Middle frontal gyrus (tissue), 1 donor: ENCODE measurements at regions not wholly inside any gene's neighbourhood (a gene's known extent, or its start where the extent isn't known, plus 50 kb on each side); places are given as distances from the start of the nearest gene placed in this dataset.

Source experiments
- DNase-seq: peaks from one replicate; pipeline ENCODE4 v3.0.0-alpha.2; 2015; ENCODE audit warnings: low spot score; ENCODE audit errors: extremely low spot score

- no peak for DNase-seq
These were observed 431.9 kb upstream of the AGTR1 start for GRCh38 chr3:148265841-148266240.

DNA sequence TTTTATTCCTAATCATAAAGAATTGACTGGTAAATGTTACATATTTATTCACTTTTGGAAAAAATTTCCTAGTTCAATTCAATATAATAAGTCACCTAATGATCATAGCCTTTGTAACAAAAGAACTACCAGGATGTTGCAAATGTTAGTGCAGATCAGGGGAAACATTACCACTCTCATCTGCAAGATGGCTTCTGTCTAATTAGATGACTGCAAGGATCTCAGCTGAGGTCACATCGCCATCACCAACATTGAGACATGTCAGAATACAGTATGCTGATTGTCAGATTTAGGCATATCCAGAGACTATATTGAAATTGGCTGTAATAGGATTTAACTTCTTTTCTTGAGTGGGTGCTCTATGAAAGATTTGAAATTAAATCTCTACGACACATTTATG is 431.4 kb upstream of the AGTR1 start:
- no peak for DNase-seq

DNA sequence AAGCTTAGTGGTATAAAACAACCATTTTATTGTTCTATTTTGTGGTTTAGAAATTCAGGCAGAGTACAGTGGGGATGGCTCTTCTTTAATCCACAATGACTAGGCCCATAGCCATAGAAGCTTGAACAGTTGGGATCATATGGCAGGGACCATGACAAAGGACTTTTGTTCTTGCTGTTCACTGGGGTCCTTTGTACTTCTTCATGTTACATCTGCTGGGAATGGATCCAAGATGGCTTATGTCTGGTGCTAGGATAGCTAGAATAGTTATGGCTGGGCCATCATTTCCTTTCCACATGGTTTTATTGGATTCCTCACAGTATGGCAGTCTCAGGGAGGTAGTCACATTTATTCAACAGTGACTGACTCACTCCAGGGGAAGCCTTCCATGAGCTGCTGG is 427.9 kb upstream of the AGTR1 start:
- peak; percentile 43 for DNase-seq

GRCh38 chr3:148280623-148281242 is 417.0 kb upstream of the AGTR1 start:
- DNase-seq, result no peak

GRCh38 chr3:148289159-148289558 is 408.5 kb upstream of the AGTR1 start:
- no peak for DNase-seq

DNA sequence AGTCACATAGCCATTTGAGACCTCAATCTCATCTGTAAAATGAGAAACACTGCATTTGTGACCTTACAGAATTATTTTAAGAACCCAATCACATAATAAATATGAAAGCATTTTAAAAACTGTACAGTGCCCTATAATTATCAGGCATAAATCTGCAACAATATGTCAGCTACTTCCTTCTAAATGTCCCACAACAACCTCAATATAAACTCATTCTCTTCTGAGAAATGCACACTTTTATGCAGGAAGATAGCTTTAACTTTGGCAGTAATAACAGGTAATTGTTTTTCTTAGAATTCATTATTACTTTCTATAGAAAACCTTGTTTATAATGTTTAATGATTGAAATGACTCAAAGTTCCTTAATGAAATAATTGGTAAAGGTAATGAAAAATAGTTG is 400.7 kb upstream of the AGTR1 start:
- DNase-seq, result no peak

- no peak for DNase-seq
These were observed 390.3 kb upstream of the AGTR1 start for GRCh38 chr3:148307443-148307843.

- DNase-seq, result no peak
These were observed 388.2 kb upstream of the AGTR1 start for GRCh38 chr3:148309390-148310035.

GRCh38 chr3:148315756-148316155 is 381.9 kb upstream of the AGTR1 start:
- DNase-seq, result no peak

- no peak for DNase-seq
These were observed 379.5 kb upstream of the AGTR1 start for GRCh38 chr3:148318240-148318639.

DNA sequence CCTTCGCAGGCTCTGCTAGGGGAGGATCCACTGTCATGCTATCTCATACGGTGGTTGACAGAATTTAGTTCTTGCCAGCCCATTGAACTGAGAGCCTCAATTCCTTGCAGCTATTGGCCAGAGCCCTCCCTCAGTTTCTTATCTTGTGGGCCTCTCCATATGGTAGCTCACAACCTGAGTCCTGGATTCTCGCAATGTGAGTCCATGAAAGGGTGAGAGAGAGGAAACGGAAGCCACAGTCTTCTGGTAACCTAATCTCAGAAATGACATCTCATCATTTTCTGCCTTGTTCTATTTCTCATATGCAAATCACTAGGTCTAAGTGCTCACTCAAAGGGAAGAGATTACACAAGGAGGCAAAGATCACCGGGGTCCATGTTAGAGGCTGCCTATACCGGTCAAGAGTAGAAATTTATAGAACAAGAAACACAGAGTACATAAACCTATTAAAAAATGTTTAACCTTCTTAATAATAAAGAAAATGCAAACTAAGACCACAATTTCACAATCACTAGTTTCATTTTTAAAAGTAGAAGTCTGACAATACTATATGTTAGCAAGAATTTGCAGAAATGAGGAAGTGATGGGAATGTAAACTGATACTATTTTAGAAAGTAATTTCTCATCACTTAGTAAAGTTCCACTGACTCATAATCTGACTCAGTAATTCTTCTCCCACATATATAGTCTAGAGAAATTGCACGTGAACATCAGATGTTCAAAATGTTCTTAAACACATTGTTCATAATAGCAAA is 378.4 kb upstream of the AGTR1 start:
- no peak for DNase-seq

- DNase-seq, result no peak
These were observed 377.7 kb upstream of the AGTR1 start for GRCh38 chr3:148319960-148320359.

DNA sequence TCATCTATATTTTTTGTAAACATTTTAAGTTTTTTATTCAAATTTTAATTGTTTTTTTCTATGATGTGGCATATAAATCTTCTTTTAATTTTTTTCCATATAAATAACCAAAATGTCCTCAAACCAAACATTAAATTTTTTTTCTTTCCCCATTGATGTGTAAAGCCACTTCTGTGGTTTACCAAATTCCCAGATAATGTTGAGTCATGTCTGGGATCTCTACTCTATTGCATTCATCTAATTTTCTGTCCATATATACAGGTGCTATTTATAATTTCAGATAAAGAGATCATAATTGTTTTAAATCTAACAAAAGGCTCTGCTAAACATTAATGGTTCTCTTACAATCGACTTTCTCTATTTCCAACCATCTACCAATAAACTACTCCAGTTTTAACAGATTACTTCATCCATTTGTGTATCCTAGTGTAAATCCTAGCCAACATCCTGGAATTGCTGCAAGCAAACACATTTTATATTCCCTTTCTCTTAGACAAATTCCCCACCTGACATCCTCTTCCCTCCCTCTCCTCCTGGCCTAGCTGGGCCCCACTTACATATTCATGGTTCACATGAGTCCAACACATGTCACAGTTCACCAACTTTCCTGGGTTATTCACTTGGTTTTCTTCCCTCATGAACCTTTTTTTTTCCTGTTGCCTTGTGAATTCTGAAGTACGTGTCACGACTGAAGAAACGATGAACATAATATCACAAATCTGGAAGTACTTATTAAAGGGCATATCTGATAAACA is 368.0 kb upstream of the AGTR1 start:
- DNase-seq, result no peak

DNA sequence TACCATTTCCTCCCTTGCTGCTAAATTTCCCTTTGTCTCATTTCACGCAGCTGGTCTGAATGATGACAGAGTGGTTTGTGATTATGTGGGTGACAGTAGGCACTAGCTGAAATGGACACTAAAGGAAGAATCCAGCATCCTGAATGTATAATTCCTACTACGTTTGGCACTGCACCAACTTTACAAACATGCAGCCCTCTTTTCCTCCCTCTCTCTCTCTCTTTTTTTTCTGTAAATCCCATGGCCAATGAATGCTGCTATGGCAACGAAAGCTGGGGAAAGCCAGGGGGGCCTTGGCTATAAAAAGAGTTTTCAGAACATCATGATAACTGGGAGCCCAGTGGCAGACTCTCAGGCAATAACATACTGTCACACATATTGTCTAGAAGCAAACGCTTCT is 367.2 kb upstream of the AGTR1 start:
- DNase-seq, result no peak

GRCh38 chr3:148331081-148331846 is 366.4 kb upstream of the AGTR1 start:
- no peak for DNase-seq

DNA sequence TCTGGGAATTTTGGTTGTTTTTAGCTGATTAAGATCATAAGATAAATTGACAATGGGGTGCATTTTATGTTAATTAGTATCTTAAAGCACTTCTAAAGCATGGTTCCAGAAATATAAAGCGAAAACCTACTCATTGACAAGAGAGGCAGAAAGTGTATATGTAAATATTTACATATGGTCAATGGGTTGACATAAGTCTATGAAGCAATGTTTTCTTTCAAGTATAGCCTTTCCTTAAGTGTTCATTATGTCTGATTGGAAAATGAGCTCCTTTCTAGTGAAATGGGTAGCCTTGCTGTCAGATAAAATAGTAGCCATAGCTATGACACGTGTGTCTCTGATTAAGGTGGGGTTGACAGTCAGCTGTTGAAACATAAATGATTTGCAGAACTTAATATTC is 365.2 kb upstream of the AGTR1 start:
- DNase-seq, result no peak

- no peak for DNase-seq
These were observed 364.6 kb upstream of the AGTR1 start for GRCh38 chr3:148333091-148333490.

- DNase-seq, result no peak
These were observed 362.1 kb upstream of the AGTR1 start for GRCh38 chr3:148335612-148336011.

GRCh38 chr3:148343416-148343815 is 354.3 kb upstream of the AGTR1 start:
- DNase-seq, result no peak

DNA sequence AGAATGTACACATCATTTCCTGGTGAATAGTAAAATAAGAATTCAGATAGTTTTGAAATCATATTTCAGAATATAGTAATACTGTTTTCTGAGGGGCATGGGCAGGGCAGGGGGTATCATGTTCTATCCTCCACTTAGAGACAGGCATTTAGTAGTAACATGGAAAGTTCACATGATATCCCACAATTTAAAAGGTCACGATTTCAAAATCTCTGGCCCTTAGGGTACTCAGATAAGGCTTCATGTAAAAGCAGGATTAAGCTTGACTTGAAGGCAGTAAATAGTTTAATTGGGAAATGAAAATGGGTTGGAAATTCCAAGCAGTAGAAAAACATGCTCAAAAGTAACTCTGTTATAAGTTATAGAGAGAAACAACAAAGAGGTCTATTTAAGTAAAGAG is 353.2 kb upstream of the AGTR1 start:
- DNase-seq, result no peak

GRCh38 chr3:148360051-148360450 is 337.7 kb upstream of the AGTR1 start:
- DNase-seq, result no peak
